Activated CD4-positive, alpha-beta T cell treated with anti-CD3 and anti-CD28 coated beads, Interleukin-2, Interleukin-6, amounts not matched to agents 100 ng/mL and 50 ng/mL, durations not matched to agents 16 hours and 8 hours (primary cell): ENCODE measurements at regions not wholly inside any gene's neighbourhood (a gene's known extent, or its start where the extent isn't known, plus 50 kb on each side); places are given as distances from the start of the nearest gene placed in this dataset.

Experiments used
- DNase-seq: peaks from one replicate; pipeline ENCODE4 v3.0.0-alpha.2; 2020

DNA sequence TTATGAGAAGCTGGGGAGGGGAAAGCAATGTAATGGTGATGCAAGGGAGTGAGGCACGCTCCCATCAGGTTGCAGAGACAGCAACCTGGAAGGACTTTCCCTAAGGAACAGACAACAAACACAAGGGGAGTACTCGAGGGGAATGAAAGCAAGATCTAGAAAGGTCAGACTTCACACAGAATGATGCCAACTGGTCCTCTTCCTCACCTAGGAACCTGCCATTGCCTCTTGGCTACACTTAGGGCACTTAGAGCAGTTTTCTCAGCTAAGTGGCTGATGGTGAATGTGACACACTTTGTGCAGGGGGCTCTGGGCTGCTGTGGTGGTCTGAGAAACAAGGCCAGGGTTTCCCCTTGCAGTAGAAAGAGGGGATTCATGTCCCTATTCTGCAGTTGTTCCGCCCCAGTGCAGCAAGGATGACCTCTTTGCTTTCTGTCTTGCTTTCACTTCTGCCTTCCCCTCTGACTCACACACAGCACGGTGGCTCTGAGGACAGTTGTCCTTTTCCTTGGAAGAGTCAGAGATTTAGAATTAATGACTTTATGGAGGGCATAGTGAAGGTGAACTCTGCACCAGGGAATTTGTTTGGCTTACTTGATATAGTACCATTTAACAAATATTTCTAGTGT lies 394.0 kb upstream of the KLF4 start:
- no peak for DNase-seq

DNA sequence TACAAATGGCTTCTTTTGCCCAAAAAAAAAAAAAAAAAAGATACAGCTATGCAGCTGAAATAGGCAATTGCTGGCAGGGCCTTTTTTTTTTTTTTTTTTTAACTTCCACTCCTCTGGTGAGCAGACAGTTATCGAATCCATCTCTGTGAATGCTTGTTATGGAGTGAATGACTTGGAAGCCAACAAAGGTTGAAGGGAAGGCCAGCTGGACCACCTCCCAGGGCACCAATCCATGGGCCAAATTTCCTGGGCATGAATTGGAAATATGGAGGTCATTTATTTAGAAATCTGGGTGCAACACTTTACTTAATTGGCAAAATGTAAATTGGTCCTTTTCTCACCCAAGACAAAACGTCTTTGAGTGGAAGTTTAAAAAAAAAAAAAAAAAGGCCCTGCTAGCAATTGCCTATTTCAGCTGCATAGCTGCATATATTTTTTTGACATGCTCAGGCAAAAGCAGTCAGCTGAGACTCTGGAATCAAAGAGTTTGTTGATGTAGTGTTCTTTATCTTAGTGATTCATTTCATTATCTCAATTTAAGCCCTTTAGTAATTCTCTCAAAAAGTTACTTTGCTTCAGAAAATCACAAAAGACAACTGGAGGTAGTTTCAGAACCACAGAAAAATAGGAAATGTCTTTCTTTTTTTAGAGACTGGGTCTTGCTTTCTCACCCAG lies 392.2 kb upstream of the KLF4 start:
- no peak for DNase-seq

DNA sequence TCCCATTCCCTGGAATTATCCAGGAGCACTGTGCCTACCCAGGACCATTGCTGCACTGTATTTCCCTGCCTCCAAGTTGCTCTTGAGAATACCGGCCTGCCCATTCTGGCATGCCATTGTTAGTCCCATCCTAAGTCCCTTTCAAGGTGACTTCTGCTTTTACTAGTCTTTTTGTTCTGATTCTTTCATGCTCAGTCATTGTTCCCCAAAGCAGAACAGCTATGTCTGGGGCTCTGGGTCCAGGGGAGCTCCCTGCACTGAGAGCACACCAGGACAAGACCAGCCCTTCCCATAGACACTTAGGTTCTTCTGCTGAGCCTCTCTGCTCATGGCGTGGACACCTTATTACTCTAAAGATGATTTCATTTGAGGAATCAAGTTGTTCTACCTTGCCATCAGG lies 388.9 kb upstream of the KLF4 start:
- no peak for DNase-seq

- DNase-seq: no peak
Observed at GRCh38 chr9:107875571-107875980, 386.0 kb upstream of the KLF4 start.

GRCh38 chr9:107874591-107875369 lies 385.2 kb upstream of the KLF4 start:
- DNase-seq: no peak

DNA sequence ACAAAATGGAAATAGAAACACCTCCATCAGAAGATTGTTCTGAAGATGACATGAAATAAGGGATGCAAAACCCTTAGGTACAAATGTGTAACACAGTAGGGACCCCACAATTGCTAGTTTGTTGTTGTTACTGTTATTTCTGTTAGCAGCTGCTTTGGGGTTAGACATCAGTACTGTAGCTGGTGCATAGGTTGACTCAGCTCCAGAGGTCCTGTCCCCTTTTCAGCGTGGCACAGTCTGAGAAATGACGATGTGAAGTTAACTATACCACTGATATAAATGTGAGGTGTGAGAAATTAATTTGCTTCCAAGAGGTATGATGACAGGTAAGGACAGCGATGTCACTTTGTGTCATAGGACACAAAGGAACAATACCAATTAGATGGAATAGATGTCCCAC lies 384.6 kb upstream of the KLF4 start:
- no peak for DNase-seq

- DNase-seq: no peak
Observed at GRCh38 chr9:107872457-107873192, 383.1 kb upstream of the KLF4 start.

GRCh38 chr9:107870927-107871680 lies 381.5 kb upstream of the KLF4 start:
- no peak for DNase-seq

GRCh38 chr9:107870221-107870620 lies 380.7 kb upstream of the KLF4 start:
- DNase-seq: no peak

GRCh38 chr9:107869111-107869510 lies 379.5 kb upstream of the KLF4 start:
- no peak for DNase-seq

DNA sequence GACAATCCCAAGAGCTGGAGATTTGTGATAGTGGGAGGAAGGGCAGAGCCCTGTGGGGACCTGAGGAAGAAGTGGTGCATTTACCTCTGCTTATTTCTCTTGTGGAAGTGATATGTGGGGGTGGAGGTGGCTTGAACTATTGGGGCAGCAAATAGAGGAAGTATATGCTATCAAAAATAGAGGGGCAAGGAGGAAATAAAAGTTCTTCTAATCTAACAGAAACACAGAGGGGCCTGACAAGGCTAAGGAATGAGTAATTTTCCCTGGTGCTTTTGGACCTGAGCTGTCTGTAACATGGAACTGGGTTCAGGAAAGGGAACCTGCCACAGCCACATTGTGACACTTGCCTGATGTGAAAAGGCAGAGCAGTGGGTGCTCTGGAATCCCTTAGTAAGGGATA lies 378.6 kb upstream of the KLF4 start:
- no peak for DNase-seq

DNA sequence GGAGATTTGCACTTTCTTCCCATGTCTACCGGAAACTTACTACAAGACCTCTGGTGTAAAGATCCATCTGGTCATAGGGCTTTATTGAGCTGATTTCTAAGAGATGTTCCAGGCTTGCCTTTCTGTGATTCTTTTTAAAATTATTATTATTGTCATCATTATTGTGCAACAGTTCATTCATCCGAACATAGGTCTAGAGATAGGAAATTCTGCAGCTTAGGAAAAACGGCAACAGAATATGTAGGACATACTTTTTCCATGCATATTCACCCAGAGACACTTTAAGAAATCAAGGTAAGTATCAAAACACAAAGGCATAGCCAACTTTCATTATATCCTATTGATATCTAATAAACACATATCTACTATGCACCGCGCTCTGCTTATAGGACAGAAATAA lies 378.2 kb upstream of the KLF4 start:
- DNase-seq: no peak

DNA sequence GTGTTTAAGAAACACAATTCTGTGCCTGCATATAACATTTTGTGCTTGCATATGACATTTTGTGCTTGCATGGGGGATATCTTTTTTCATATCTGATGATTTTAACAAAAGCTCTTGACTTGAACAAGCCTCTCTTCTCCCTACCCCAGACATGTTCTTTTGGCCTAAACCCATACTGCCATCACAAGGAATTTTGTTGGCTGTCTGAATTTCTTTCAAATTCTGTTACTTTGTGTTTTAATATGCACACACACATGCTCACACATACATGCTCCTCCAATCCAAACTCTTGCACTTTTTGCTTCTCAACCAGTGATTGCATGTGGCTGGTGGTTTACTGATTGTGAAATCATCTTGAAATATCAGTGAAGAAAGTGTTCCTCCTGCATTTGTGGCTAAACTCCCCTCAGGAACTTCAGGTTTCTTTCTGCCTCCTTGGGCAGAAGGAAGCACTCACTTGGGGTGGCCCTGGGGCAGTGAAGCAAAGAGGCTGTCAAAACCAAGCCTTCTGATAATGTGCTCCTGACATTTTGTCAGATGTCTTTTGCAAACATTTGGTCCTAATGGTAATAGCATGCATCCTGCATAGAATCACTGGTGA lies 377.2 kb upstream of the KLF4 start:
- DNase-seq: no peak

DNA sequence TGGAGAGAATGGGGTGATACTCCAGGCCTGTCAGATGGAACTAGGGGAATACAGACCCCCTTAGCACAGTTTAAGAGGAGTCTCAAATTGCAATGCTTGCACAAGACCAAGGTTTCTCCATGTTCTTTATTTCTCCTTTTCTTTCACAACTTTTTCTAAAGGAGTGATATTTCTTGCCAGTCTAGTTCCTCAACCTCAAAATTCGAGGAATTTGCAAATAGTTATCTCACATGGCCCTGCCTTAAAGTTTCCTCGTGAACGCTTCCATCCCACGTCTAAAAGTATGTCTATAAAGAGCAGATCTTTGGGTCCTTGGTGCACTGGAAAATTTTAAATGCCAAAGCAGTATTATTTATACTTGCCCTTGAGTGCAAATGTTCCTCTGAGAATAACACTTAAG lies 373.8 kb upstream of the KLF4 start:
- no peak for DNase-seq

- no peak for DNase-seq
Observed at GRCh38 chr9:107862881-107863280, 373.3 kb upstream of the KLF4 start.

GRCh38 chr9:107862323-107862722 lies 372.8 kb upstream of the KLF4 start:
- DNase-seq: no peak

GRCh38 chr9:107861075-107861474 lies 371.5 kb upstream of the KLF4 start:
- DNase-seq: no peak

DNA sequence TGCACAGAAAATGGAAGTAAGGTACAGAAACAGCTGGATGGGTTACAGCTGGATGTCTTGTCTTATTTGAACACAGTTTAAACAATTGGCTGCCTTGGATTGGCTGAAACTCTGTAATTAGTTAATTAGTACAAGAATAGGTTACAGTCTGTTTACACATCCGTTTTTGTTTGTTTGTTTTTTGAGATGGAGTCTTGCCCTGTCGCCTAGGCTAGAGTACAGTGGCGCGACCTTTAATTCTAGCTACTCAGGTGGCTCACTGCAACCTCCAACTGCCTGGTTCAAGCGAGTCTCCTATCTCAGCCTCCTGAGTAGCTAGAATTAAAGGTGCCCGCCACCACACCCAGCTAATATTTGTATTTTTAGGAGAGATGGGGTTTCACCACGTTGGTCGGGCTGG lies 368.7 kb upstream of the KLF4 start:
- DNase-seq: no peak

DNA sequence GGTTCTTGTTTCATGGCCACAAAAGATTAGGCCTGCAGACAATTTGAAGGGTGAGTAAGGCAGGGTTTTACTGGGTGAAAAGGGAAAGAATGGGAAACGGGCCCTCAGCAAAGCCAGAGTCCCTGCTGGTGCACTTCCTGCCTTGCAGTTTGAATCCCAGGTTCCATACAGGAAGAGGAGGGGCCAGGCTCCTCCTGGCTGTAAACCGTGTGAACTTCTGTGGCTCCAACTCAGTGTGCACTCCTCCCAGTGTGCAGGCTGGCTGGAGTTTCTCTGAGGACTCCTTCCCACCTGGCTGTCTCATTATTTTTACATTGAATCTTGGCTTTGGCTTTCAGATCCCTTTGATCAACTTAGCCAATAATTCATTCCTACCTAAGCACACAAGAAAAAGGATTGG lies 367.1 kb upstream of the KLF4 start:
- no peak for DNase-seq

GRCh38 chr9:107855164-107855563 lies 365.6 kb upstream of the KLF4 start:
- DNase-seq: no peak

DNA sequence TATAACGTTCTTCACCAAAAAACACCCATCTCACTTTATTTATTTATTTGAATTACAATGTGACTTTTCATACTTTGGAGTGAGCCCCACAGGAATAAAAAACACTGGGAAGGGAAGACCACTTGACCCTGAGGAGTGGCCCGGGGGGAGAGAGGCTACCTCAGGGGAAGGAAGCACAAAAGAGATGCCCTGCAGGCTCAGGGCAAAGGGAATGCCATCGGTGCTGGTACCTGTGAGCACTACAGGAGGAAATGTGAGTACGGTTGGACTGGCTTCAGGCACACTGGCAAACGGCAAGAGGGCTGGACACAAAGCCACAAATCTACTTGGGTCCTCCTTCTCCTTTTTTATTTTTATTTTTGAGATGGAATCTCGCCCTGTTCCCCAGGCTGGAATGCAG lies 363.9 kb upstream of the KLF4 start:
- no peak for DNase-seq

- DNase-seq: no peak
Observed at GRCh38 chr9:107852891-107853290, 363.3 kb upstream of the KLF4 start.
